G401.6 (cell line): ENCODE measurements at regions not wholly inside any gene's neighbourhood (a gene's known extent, or its start where the extent isn't known, plus 50 kb on each side); places are given as distances from the start of the nearest gene placed in this dataset.

Source experiments
- FAIRE-seq: peaks from 2 replicates; lab custom pipeline; 2012; peaks lifted over from hg19 to GRCh38; lab: Jason Lieb, UNC

DNA sequence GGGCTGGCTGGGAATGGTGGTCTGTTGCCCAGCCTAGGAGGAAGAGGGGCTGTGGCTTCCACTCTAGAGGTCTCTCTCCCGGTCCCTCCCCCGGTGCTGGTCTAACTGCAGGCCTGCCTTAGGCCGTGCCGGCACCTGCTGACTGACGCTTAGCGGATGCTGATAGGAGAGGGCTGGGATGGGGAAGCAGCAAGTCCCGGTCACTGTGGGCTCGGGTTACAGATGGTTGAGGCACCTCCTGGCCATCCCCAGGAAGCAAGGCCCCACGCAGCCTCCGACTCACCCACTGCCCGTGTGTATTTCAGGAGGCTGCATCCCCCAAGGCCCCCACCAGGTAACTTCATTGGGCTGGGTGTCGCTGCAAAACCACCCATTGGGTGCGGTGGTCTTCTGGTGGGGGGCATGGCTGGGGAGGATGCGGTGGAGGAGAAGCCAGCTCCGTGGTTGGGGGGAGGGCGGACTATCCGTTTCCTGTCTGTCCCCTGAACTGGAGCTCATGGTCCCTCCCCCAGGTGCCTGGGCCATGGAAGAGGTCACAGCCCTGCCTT lies 278.9 kb downstream of the SEC14L1 start:
- no peak for FAIRE-seq

DNA sequence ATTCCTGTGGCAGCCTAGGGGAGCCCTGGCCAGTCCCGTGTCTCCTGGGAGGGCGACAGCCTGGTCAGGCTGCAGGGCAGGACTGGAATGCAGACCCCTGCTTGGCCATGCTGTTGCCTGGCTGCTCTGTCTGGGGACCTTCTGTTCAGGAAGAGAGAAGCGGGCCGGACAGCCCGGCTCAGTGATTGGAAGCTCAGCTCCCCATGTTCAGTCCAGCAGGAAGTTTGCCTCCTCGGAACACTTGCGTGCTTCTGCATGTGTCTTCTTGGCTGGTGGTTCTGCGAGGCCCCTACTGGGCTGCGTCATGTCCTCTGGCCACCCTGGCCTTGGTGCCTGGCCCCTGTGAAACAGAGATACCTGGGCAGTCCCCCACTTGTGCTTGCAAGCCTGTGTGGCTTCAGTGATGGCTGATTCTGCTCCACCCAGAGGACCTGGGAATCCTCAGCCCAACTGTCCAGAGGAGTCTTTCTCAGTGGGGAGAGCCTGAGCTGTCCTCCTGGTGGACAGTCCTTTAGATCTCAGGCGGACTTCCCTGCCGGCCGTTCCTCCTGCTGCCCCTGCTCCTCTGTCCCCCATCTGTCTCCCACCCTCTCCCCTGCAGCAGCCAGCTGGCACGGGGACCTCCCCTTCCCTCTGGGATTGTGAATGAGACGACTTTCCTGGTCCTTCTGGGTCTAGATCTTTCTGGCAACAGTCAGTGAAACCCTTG lies 279.5 kb downstream of the SEC14L1 start:
- no peak for FAIRE-seq

DNA sequence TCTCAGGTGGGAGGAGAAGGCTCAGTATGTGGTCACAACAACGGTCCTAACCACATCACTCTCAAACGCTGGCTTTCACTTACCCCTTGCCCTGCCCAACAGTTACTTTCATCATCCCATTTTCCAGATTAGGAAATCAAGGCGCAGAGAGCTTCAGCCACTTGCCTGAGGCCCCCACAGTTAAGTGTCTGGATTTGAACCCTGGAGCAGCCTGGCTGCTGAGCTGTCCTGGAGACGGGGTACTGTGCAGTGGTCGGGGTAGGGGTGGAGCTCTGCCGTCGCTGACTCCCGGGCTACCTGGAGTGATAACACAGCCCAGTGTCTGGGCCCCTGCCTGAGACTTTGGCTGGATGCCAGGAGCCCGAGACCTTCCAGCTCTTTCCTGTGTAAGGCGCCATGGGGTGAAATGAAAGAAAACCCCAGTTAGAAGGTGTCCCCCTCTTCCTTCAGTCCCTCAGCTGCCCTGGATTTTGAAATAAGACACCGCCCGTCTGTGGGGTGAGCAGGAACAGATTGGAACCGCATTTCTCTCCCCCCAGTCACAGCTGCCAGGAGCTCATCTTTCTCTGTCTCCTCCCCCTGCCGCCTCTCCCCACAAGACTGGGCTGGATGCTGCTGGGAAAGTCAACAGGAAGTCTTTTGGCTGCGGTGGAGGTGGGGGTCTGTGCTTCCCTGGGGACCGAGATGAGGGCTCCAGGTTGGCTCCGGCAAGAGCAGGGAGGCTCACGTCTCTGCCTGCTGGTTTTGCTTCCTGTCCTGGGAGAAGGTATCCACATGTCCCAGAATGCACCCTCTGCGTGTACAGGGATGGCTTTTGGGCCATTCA lies 280.2 kb downstream of the SEC14L1 start:
- FAIRE-seq: no peak

DNA sequence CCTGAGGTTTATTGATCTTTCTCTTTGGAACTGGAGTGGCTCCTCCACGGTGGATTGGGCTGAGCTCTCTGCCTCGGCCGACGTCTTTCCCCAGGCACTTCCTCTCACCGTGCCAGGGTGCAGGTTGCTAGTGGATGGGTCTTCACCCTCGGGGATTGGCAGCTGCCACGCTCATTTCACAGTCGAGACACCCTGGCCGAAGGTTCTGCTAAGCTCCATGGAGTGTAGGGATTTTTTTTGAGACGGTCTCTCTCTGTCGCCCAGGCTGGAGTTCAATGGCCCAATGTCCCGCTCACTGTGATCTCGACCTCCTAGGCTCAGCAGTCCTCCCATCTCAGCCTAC lies 280.8 kb downstream of the SEC14L1 start:
- FAIRE-seq: no peak

DNA sequence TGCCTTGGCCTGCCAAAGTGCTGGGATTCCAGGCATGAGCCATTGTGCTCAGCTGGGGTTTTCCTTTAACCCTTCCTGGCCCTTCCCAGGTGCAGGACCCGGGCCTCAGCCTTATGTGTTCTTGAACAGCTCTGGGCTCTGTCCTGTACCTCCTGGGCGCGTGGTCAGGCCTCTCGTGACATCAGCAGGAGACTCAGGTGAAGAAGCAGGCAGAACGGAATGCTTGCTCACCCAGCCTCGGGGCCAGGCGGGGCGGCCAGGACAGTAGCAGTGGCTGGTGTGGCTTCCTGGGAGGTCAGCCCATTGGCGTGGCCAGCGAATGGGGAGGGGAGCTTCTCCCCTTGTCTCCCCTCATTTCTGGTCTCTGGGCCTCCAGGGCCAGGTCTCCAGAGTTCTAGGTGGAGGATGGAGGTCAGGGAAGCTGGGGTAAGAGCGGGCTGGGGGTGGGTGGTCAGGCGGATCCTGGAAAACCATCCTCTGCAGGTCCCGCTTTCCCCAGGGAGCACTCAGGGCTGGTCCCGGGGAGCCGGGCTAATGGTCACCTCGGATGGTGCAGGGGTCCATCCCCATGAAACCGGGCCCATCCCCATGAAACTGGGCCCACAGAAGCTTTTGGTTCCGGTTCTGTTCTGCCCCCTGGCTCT lies 281.5 kb downstream of the SEC14L1 start:
- no peak for FAIRE-seq

DNA sequence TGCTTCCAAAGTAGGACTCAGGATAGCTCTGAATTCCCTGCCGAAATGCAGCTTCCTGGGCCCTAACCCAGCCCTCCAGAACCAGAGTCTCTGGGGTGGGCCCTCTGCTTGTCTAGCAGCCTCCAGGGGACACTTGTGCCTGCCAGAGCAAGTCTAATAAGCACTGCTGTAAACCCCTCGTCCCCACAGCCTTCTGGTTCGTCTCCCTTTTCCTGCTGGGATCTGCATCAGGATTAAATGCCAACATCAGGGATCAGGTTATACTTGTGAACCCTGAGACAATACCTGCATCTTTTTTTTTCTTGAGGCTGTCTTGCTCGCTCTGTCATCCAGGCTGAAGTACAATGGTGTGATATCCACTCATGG lies 282.0 kb downstream of the SEC14L1 start:
- no peak for FAIRE-seq

DNA sequence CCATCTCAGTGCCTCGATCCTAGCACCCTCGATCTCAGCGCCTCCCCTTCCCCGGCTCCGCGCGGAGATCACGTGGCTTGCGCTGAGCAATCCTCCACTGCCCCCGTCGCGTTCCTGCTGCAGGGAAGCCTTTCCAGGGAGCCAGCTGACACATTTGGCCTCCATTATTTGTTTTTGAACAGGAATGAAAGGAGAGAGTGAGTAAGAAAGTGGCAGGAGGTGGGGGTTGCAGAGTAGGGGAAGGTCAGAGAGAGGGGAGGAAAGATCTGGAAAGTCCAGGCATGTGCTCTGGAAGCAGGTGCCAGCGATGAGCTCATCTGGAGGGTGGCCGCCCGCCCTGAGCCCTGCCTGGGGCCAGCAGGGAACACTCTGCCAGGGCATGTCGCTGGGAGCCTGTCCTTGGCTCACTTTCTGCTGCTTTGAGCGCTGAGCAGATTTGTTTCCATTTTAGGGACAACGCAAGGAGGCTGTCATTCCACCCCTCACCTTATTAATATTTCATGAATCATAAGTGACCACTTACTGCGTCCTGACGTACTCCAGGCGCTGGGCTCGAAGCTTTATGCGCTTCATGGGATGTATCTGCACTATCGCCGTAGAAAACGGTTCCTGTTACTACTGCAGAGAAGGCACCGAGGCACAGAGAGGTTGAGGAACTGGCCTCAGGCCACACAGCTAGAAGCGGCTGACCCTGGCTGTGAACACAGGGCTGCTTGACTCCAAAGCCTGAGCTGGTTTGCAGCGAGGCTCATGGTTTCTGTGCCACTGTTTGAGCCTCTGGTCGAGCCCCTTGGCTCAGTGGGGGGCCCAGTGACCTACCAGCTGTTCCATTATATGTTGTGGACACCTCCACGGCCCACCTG lies 283.1 kb downstream of the SEC14L1 start:
- no peak for FAIRE-seq

DNA sequence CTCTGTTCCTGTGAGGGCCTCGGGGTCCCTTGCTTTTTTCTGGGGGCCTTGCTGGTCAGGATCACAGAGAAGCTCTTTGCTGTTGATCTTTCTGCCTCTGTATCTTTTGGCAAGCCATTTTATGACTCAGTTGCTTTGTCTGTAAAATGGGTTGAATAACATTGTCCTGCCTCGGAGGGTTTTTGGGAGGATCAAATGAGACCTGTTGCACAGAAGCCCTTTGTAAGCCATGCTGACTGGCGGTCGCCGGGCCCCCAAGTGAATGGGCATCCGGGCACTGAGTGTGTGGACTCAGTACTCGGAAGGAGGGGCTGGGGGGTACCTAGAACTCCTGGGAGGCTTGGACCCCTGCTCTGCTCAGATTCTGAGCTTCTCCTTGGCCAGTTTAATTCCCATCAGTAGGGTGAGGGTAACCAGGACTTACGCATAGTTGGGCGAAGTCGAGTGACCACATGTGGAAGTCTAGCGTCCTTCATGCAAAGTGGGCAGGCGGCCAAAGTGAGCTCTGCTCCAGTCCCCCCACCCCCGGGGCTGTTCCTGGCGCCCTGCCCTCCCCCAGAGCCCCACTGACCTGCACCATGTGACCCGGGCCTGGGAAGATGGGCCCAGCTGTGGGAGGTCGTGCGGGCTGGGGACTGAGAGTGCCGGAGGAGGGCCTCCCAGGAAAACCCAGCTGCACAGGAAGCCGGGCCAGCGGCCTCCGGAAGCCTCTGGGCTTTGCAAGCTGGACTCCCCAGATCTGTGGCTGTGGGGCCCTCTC lies 284.0 kb downstream of the SEC14L1 start:
- FAIRE-seq: no peak

DNA sequence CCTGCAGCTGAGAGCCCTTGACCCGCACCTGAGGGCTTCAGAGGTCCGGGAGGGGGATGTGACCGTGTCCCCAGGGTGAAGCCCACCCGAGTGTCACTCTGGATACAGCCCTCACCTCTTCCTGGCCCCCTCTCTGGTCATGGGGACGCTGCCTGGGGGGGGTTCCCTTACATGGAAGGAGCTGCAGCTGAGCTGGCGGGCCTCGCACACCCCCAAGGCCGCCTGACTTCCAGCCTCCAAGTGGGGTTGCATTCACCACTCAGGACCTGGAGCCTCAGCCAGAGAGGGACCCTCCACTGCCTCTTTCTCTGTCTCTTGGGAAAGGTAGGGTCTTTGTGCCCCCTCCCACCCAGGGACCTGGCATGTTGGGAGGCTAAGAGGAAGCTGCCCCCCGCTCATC lies 284.6 kb downstream of the SEC14L1 start:
- no peak for FAIRE-seq

DNA sequence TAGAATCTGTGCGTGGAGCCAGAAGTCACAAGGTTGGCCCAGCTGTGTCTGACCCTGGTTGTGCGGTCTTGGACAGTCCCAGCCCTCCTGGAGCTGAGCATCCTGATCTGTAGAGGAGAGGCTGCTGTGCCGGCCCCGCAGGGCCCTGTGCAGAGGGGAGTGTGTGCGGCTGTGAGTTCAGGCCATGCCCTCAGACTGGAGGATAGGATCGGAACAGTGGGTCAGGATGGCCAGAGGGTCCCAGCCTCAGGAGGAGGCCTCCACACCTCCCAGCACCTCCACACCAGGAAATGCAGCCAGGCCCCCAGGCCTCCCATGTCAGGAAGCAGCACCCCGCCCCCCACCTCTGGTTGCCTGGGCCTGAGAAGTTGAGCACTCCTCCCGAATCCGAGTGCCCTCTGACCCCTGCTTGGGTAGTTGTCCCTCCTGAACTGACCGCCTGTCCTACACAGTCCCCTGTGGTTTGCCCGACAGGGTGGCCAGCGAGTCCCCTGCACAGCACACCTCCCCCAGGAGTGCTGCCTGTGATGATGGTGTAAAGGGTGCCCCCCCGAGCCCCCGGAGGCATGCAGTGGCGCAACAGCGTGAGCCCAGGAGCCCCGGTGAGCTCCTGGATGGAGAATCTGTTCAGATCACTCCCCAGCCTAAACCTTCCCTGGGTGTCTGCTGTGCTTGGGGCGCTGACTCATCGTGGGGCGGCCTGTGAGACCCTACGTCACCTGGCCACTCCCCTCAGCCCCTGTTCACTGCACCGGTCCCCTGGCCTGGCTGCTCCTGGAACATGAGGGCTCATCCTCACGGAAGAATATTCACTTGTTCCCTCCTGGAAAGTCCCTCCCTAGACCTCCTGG lies 285.2 kb downstream of the SEC14L1 start:
- FAIRE-seq: no peak

DNA sequence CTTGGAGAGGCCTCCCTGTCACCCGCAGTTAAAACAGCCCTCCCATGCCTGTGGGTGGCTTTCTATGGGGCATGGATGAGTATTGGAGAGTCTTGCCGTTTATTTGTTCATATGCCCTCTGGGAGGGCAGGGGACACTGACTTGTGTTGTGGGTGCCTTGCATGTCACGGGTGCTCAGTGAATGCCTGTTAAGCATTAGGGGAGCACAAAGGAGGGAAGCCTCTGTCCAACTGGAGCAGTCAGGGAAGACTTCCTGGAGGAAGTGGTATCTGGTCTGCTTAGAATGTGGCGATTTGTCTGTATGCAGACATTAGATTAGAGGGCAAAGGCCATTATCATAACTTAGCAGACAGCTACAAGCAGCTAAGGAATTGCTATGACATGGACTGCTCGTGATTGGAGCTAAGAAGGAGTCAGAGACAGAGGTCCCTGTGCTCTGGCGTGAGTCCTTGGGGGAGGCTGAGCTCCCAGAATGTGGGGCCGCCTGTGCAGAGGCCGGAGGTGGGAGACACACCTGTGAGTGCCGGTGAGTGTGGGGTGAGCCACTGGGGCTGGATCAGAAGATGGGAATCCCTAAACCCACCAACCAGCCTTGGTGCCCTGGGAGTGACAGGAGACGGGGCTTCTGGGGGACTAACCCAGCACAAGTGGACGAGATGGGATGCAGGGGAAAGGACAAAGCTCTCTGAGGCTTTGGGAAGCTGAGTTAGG lies 286.1 kb downstream of the SEC14L1 start:
- no peak for FAIRE-seq

DNA sequence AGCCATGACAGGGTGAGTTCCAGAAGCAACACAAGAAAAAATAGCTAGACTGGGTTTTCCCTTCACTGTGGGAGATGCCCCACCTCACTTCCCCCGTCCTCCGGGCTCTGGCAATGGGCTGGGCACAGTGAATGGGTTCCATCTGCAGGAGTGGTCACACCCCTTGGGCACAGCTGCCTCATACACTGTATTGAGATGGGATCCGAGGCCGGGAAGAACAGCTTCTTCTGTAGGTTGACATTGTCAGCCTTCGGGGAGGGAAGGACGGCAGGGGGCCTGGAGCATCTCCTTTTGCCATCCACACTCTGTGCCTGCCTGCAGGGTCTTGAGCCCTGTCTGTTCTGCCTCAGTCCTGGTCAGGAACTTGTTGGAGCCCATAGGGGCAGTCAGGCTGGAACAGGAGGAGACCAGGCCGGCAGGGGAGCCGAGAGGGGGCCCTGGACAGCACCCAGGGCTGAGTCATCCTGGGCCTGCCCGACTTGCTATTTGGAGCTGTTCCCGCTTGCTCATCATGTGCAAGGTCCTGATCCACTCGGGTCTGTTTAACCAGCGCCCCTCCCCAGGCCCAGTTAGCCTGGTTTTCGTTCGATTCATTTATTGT lies 286.7 kb downstream of the SEC14L1 start:
- no peak for FAIRE-seq

DNA sequence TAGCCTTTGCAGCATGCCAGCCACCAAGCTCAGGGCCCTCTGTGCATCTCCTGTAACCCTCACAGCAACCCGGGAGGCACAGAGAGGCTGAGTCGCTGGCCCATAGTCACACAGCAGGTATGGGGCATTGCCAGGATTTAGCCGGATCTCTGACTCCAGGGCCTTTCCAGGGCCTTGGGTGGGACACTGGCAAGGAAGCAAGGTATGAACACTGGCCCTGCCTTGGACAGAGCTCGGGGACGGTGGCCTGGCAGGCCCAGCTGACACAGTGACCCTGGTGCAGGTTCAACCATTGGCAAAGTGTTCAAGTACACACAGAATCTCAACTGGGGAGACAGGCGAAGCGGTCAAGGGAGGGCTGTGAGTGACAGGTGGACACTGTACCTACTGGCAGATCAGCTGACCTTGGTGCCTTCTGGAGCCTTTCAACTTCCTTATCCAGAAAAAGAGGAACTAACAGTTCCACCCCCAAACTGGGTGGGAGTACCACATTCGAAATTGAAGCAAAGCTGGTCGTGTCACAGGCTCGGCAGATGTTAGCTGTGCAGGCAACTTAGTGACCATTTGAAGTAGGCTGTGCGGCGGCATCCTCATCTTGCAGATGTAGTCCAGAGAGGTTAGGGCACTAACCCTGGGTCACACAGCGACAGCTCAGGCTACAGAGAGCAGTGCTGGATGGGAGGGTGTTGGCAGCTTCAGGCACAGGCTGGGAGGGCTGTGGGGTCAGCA lies 287.4 kb downstream of the SEC14L1 start:
- no peak for FAIRE-seq

DNA sequence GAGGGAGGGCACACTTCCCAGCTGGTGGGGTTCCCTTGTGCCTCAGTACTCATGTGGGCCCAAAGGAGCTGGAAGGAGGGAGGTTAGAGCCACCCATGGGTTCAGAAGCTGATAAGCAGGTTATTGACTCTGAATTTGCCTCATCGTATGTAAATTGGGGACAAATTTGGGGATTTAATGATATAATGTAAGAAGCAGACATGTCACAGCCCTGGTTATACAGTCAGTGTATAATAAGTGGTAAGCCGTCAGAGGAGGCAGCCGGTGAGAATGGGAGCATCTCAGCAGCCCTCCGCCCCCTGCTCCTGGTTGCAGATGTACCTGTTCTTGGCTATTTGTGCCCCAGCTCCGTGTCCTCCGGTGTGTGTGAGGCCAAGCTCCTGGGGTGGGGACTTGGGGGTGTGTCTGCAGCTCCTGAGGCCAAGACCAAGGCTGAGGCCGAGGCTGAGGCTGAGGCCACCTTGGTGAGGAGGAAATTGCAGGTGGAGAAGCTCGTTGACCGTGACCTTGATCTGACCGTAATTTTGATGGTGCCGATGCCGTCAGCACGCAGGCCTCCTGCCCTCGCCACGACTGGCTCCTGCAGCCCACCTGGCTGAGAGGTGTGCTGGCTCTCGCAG lies 288.1 kb downstream of the SEC14L1 start:
- no peak for FAIRE-seq

DNA sequence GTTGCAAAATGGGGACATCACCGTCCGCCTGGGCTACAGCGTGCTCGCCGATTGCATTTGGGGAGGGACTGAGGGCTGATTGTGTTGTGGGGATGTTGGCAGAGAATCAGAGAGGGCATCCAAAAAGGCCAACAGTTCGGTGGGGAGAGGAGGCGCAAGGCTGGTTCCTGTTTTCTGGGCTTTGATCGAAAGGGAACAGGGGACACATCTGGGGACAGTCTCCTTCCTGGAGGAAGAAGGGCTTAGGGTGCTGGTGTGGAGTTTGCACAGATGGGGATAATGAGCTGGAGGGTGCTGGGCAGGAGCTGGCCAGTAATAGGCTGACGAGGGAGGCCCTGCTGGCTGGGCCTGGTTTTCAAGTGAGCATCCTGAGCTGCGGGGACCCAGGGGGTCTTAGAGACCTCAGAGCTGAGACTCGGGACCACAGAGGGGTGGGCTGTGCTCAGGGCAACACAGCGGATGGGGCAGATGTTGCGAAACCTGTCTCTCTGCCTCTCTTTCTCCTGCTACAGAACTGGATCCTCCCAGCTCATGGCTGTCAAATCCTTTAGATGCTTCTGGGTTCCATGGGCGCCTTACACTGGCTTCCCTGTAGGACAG lies 288.7 kb downstream of the SEC14L1 start:
- FAIRE-seq: no peak

DNA sequence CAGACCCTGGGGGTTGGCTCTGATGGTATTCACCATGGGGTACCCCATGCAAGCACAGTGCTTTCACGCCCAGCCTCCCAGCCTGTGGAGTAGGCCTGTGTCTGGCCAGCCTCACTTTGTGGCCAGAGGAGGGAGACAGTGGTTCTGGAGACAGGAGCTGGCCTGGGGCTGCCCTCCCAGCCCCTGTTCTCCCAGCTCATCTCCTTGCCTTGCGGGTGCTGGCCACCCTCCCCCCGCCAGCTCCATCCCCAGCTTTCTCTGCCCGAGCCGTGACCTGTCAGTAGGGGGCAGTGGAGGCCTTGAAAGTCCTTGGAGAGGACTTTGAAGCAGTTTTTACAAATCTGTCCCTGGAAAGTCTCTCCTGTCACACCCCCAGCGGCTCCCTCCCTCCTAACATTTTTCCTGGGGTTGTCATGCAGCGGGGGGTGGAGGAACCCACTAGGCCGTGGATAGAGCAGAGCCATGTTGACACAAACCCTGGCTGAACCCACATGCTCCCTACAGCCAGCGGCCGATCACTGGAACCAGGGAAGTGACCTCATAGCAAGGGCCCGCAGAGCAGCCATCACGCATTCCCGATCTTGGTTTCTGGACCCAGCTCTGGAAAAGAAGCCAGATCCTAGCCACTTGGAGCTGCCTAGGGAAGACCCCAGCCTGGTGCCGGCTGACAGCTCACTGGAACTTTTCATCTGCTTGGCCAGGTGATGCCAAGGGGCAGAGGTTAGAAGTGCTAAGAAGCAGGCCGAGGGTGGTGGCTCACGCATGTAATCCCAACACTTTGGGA lies 289.4 kb downstream of the SEC14L1 start:
- no peak for FAIRE-seq

DNA sequence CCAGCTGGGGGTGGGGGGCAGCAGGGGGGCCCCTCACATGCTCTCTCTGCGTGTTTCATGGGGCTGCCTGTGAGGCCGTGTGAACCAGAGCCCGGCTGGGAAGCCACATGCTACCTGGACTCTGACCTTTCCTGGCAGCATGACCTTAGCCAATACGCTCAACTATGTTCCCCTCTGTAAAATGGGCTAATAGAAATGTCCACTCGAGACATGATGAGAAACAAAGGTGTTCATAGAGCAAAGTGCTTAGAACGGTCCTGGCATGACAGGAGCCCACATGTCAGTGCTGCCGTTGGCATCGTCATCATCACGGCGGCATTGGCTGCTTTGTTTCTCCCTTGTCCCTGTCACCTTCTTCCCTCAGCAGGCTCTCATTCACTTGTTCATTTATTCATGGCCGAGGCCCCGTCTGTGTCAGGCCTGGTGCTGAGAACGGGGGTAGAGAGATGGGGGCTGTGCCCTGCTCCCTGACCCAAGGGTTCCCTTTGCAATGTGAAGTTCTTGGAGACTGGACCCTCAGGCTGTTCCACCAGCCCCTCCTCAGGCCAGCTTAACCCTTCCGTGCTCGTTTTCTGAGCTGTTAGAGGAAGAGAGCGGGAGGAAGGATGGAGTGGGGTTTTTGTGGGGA lies 291.4 kb downstream of the SEC14L1 start:
- FAIRE-seq: no peak
